NT2/D1 (cell line): ENCODE measurements at regions not wholly inside any gene's neighbourhood (a gene's known extent, or its start where the extent isn't known, plus 50 kb on each side); places are given as distances from the start of the nearest gene placed in this dataset.

Source experiments
- DNase-seq: peaks from one replicate; pipeline ENCODE4 v3.0.0-alpha.2; 2011; ENCODE audit warnings: low read depth, low spot score
- H3K27me3 ChIP-seq: 2 replicates; pipeline ENCODE4 v1.6.0; 2011; ENCODE audit warnings: mild to moderate bottlenecking; ENCODE audit not compliant: insufficient read length, insufficient read depth
- H3K36me3 ChIP-seq: 2 replicates; pipeline ENCODE4 v1.6.1; 2011; ENCODE audit warnings: mild to moderate bottlenecking, low read length, mixed read lengths; ENCODE audit not compliant: insufficient read depth, insufficient read length
- H3K4me1 ChIP-seq: 2 replicates; pipeline ENCODE4 v1.5.1; 2011; ENCODE audit not compliant: insufficient read depth, insufficient read length
- H3K4me3 ChIP-seq: 2 replicates; pipeline ENCODE4 v1.5.1; 2011; ENCODE audit warnings: low read depth; ENCODE audit not compliant: insufficient read length
- H3K9ac ChIP-seq: 2 replicates; pipeline ENCODE4 v1.6.0; 2011; ENCODE audit warnings: low read depth; ENCODE audit not compliant: insufficient read length
- H3K9me3 ChIP-seq: 2 replicates; pipeline ENCODE4 v1.5.1; 2011; ENCODE audit warnings: mild to moderate bottlenecking, low read length; ENCODE audit not compliant: insufficient read depth
- SUZ12 ChIP-seq: IDR thresholded peaks from 2 replicates; pipeline ENCODE4 v1.6.1; 2011; ENCODE audit not compliant: insufficient read length, insufficient read depth; ENCODE audit errors: extremely low read depth
- YY1 ChIP-seq: IDR thresholded peaks from 2 replicates; pipeline ENCODE4 v1.6.1; 2011; ENCODE audit not compliant: insufficient read length, insufficient read depth
- ZNF274 ChIP-seq: IDR thresholded peaks from 2 replicates; pipeline ENCODE4 v1.6.1; 2011; ENCODE audit warnings: mild to moderate bottlenecking, low read depth, low read length

DNA sequence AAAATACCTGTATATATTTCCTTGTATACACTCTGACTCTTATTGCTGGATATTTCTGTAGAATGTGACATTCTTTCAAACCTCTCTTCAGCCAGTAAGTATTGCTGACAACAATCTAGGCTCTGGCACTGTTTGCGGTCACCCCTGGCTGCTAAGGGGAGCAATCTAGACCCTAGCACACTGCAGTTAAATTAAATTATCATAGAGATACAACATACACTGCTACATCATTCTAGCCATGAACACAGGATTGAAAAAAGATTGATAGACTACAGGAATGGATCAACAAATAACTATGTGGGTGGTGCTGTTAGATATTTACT, 108.7 kb upstream of the MEIS2 start:
- Histone ChIP-seq H3K4me1 (no peaks in the 10 kb centered on the region), H3K9me3 (no peaks in the 10 kb centered on the region), H3K36me3 (no peaks in the 10 kb centered on the region), H3K4me3 (no peak overlapping the region), H3K27me3 (no peaks in the 10 kb centered on the region), H3K9ac (no peak overlapping the region)
- no peak for TF ChIP-seq SUZ12
- no peak for TF ChIP-seq YY1
- TF ChIP-seq ZNF274, result no peak
- no peak for DNase-seq

GRCh38 chr15:37217567-37217966, 117.2 kb upstream of the MEIS2 start:
- no peak for DNase-seq
- Histone ChIP-seq H3K9ac (no peak overlapping the region), H3K27me3 (no peaks in the 10 kb centered on the region), H3K9me3 (no peaks in the 10 kb centered on the region), H3K4me1 (no peaks in the 10 kb centered on the region), H3K4me3 (no peak overlapping the region), H3K36me3 (no peaks in the 10 kb centered on the region)
- no peak for TF ChIP-seq YY1
- TF ChIP-seq ZNF274, result no peak
- no peak for TF ChIP-seq SUZ12

GRCh38 chr15:37218351-37218916, 118.1 kb upstream of the MEIS2 start:
- Histone ChIP-seq H3K36me3 (no peaks in the 10 kb centered on the region), H3K27me3 (no peaks in the 10 kb centered on the region), H3K9ac (no peak overlapping the region), H3K4me1 (no peaks in the 10 kb centered on the region), H3K4me3 (no peak overlapping the region), H3K9me3 (no peaks in the 10 kb centered on the region)
- TF ChIP-seq ZNF274, result no peak
- TF ChIP-seq SUZ12, result no peak
- no peak for TF ChIP-seq YY1
- DNase-seq, result no peak

DNA sequence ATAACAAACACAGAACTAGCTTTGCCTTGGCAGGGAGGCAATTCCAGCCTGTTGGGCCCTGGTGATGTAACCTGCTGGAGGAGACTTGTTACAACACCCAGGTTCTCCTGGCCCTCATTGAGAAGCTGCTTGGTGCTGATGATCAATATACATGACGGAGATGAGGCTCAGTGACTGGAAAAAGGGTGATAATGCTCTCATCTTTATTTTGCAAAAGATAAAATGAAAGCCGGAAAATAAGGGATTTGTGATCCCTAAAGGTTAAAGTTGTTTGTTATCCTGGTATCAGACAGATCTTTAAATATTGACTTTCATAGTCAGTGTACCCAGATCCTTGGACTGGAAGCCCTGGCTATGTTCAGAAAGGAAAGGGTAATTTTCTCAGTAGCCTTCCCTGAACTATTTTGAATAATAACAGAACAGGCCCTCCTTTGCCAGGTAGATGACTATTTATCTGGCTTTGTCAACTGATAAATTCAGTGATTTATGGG, 118.9 kb upstream of the MEIS2 start:
- no peaks in the 10 kb centered on the region for H3K36me3 ChIP-seq
- H3K27me3 ChIP-seq, result no peaks in the 10 kb centered on the region
- H3K9me3 ChIP-seq, result no peaks in the 10 kb centered on the region
- H3K4me1 ChIP-seq, result no peaks in the 10 kb centered on the region
- no peak overlapping the region for H3K9ac ChIP-seq
- no peak for DNase-seq
- TF ChIP-seq YY1 (no peak), ZNF274 (no peak), SUZ12 (no peak)
- H3K4me3 ChIP-seq, result no peak overlapping the region

DNA sequence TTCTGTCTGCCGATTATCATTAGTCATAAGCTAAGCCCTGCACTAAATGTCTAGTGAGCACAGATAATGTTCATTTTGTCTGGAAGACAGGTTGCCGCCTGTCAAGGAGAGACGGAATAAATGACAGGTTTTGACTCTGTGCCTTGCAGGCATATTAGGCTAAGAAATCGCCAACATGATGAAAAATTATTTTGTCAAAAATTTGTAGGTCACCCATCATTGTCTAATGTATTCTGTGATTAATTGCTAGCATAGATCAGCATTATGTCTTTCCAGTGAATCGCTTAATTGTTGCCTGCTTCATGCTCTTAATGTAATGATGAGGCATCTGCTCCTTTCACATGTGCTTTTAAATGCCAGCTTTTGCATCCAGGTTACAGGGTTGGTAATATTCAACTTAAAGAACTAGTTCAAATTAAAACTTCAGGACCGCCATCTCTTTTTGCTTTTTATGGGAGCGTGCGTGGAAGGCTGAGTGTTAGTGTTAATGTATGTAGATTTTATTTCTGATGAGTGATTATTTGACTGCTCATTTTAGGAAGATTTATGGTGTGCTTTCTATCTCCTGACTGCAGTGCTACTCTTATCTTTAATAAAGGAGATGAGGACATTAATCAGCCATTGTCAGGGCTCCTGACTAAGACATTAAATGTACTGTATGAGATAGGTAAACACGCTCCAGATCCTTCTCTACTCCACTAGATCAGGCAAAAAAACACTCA, 120.8 kb upstream of the MEIS2 start:
- H3K27me3 ChIP-seq, result no peaks in the 10 kb centered on the region
- DNase-seq, result no peak

GRCh38 chr15:37221671-37222145, 121.4 kb upstream of the MEIS2 start:
- H3K4me3 ChIP-seq, result no peak overlapping the region
- TF ChIP-seq YY1 (no peak), SUZ12 (no peak)

More for the DNA sequence above, 120.8 kb upstream of the MEIS2 start:
- Histone ChIP-seq H3K9me3 (no peaks in the 10 kb centered on the region), H3K9ac (no peak overlapping the region), H3K4me3 (no peak overlapping the region), H3K36me3 (no peaks in the 10 kb centered on the region), H3K4me1 (no peaks in the 10 kb centered on the region)
- no peak for TF ChIP-seq YY1

GRCh38 chr15:37223089-37223488, 122.7 kb upstream of the MEIS2 start:
- Histone ChIP-seq H3K27me3 (no peaks in the 10 kb centered on the region), H3K4me3 (no peak overlapping the region), H3K4me1 (no peaks in the 10 kb centered on the region), H3K9me3 (no peaks in the 10 kb centered on the region), H3K9ac (no peak overlapping the region), H3K36me3 (no peaks in the 10 kb centered on the region)
- TF ChIP-seq YY1 (no peak), SUZ12 (no peak), ZNF274 (no peak)
- DNase-seq, result no peak

More at GRCh38 chr15:37221671-37222145, 121.4 kb upstream of the MEIS2 start:
- no peak for DNase-seq
- Histone ChIP-seq H3K9ac (no peak overlapping the region), H3K36me3 (no peaks in the 10 kb centered on the region), H3K9me3 (no peaks in the 10 kb centered on the region), H3K27me3 (no peaks in the 10 kb centered on the region), H3K4me1 (no peaks in the 10 kb centered on the region)
